Endothelial cell of umbilical vein (primary cell): ENCODE measurements at regions not wholly inside any gene's neighbourhood (a gene's known extent, or its start where the extent isn't known, plus 50 kb on each side); places are given as distances from the start of the nearest gene placed in this dataset.

Experiments
- CTCF ChIP-seq, 2 donors: IDR thresholded peaks; 1 replicate in 1 of 2; 2 replicates in 1 of 2; pipeline ENCODE4 v1.5.1; 2011; ENCODE audit warnings: low read length in 2 of 2, mild to moderate bottlenecking in 2 of 2, moderate library complexity in 2 of 2, control low read depth in 1 of 2, inconsistent platforms in 1 of 2, low read depth in 1 of 2; ENCODE audit not compliant: insufficient read depth in 1 of 2; ENCODE audit errors: extremely low read depth in 1 of 2
- EZH2 ChIP-seq: IDR thresholded peaks from 2 replicates; pipeline ENCODE4 v1.6.1; 2012; ENCODE audit warnings: borderline replicate concordance, low read depth, mild to moderate bottlenecking, moderate library complexity, low read length, inconsistent platforms; ENCODE audit not compliant: severe bottlenecking
- FOS ChIP-seq: IDR thresholded peaks from 2 replicates; pipeline ENCODE4 v1.6.1; 2011; ENCODE audit warnings: mild to moderate bottlenecking, low read length, moderate library complexity, borderline replicate concordance; ENCODE audit not compliant: insufficient read depth
- JUN ChIP-seq: IDR thresholded peaks from 2 replicates; pipeline ENCODE4 v1.6.1; 2011; ENCODE audit warnings: borderline replicate concordance, low read depth; ENCODE audit not compliant: insufficient read length, insufficient read depth
- POLR2A ChIP-seq: IDR thresholded peaks from 2 replicates; pipeline ENCODE4 v1.6.1; 2012; ENCODE audit warnings: low read depth, mild to moderate bottlenecking, control low read depth, low read length
- POLR2AphosphoS5 ChIP-seq: IDR thresholded peaks from 2 replicates; pipeline ENCODE4 v1.6.1; 2012; ENCODE audit warnings: low read depth, mild to moderate bottlenecking, control low read depth, low read length, moderate library complexity; ENCODE audit not compliant: insufficient read depth

GRCh38 chr16:87067003-87067556 lies 250.1 kb downstream of the C16orf95 start:
- TF ChIP-seq CTCF (IDR thresholded peaks at IDR 0.05; ENCODE audit: extremely low read depth in 1 of 2, insufficient read depth in 1 of 2, low read depth in 1 of 2, low read length in 2 of 2) (no peak), EZH2 (no peak), POLR2AphosphoS5 (no peak), JUN (no peak), POLR2A (no peak), FOS (no peak)
